ENCODE measurements at regions not wholly inside any gene's neighbourhood (a gene's known extent, or its start where the extent isn't known, plus 50 kb on each side); places are given as distances from the start of the nearest gene placed in this dataset.

DNA sequence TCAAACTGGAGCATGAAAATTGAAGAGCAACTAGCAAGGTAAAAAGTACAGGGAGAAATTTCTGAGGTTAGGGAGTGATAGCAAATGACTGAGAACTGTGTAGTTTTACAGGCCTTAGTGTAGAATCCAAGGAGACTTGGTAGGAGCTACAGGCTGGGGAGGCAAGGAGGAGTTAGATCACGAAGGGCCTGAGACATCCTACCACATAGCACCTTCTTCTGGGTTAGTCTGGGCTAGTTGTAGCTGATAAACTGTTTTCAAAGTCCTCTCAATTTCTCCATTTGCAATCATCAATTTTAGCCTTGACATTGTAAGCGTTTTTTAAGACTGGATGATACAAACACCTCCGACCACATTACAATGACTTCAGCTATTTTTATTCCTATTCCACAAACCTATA, 209.7 kb downstream of the TMEM200A start:
- TF ChIP-seq CTCF (IDR thresholded peaks at IDR 0.05; ENCODE audit: low read depth, low read length) (no peak), EZH2phosphoT487 (IDR thresholded peaks at IDR 0.05; ENCODE audit: low read depth) (no peak)
- Histone ChIP-seq H3K9ac (ENCODE audit: low read length) (no peak overlapping the region), H3K36me3 (replicated peaks; ENCODE audit: low read depth, low read length) (no peaks in the 10 kb centered on the region), H3K27ac (ENCODE audit: low read length) (no peak overlapping the region), H3K4me1 (ENCODE audit: low read length) (no peaks in the 10 kb centered on the region), H3K4me3 (ENCODE audit: low read length) (no peak overlapping the region), H2AFZ (ENCODE audit: low read depth, low read length) (no peak overlapping the region), H3K27me3 (ENCODE audit: low read depth, low read length) (no peaks in the 10 kb centered on the region), H3K79me2 (ENCODE audit: low read length) (no peaks in the 10 kb centered on the region), H4K20me1 (ENCODE audit: insufficient read depth, low read length) (no peaks in the 10 kb centered on the region), H3K4me2 (ENCODE audit: low read length) (no peak overlapping the region), H3K9me3 (ENCODE audit: insufficient read depth, low read length) (no peaks in the 10 kb centered on the region)

GRCh38 chr6:130575971-130576370, 210.2 kb downstream of the TMEM200A start:
- Histone ChIP-seq H3K4me2 (ENCODE audit: low read length) (no peak overlapping the region), H4K20me1 (ENCODE audit: insufficient read depth, low read length) (no peaks in the 10 kb centered on the region), H3K9ac (ENCODE audit: low read length) (no peak overlapping the region), H3K4me1 (ENCODE audit: low read length) (no peaks in the 10 kb centered on the region), H3K9me3 (ENCODE audit: insufficient read depth, low read length) (no peaks in the 10 kb centered on the region), H3K79me2 (ENCODE audit: low read length) (no peaks in the 10 kb centered on the region), H3K27me3 (ENCODE audit: low read depth, low read length) (no peaks in the 10 kb centered on the region), H2AFZ (ENCODE audit: low read depth, low read length) (no peak overlapping the region), H3K36me3 (replicated peaks; ENCODE audit: low read depth, low read length) (no peaks in the 10 kb centered on the region), H3K4me3 (ENCODE audit: low read length) (no peak overlapping the region), H3K27ac (ENCODE audit: low read length) (no peak overlapping the region)
- no peak for TF ChIP-seq CTCF (IDR thresholded peaks at IDR 0.05; ENCODE audit: low read depth, low read length)
- no peak for TF ChIP-seq EZH2phosphoT487 (IDR thresholded peaks at IDR 0.05; ENCODE audit: low read depth)

- H3K79me2 ChIP-seq (ENCODE audit: low read length) = no peaks in the 10 kb centered on the region
- H3K4me1 ChIP-seq (ENCODE audit: low read length) = no peaks in the 10 kb centered on the region
- H3K27ac ChIP-seq (ENCODE audit: low read length) = no peak overlapping the region
- TF ChIP-seq CTCF (IDR thresholded peaks at IDR 0.05; ENCODE audit: low read depth, low read length) (no peak), EZH2phosphoT487 (IDR thresholded peaks at IDR 0.05; ENCODE audit: low read depth) (no peak)
- no peak overlapping the region for H3K4me3 ChIP-seq (ENCODE audit: low read length)
- no peaks in the 10 kb centered on the region for H3K9me3 ChIP-seq (ENCODE audit: insufficient read depth, low read length)
- no peaks in the 10 kb centered on the region for H3K27me3 ChIP-seq (ENCODE audit: low read depth, low read length)
- H3K36me3 ChIP-seq (replicated peaks; ENCODE audit: low read depth, low read length) = no peaks in the 10 kb centered on the region
- no peak overlapping the region for H3K9ac ChIP-seq (ENCODE audit: low read length)
- no peak overlapping the region for H2AFZ ChIP-seq (ENCODE audit: low read depth, low read length)
- H3K4me2 ChIP-seq (ENCODE audit: low read length) = no peak overlapping the region
- H4K20me1 ChIP-seq (ENCODE audit: insufficient read depth, low read length) = no peaks in the 10 kb centered on the region
Measured at GRCh38 chr6:130577178-130577919, 211.5 kb downstream of the TMEM200A start.

DNA sequence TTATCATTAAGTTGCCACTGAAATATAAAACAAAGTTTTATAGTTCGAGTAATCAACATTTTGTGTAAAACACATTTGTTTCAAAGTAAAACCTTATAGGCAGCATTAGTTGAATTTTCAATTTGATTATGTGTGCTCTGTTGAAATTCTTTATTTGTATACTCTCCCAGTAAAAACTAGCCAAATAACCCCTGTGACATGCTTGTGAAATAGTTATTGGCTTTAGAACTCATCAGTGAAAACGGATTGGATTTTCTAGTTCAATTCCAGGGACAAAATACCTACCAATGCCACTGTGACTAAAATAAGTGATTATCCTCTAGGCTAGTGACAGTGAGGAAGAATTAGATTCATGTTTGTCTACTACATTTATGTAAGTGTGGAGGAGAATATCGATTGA, 212.9 kb downstream of the TMEM200A start:
- Histone ChIP-seq H3K27me3 (ENCODE audit: low read depth, low read length) (no peaks in the 10 kb centered on the region), H3K79me2 (ENCODE audit: low read length) (no peaks in the 10 kb centered on the region), H3K9ac (ENCODE audit: low read length) (no peak overlapping the region), H3K4me1 (ENCODE audit: low read length) (no peaks in the 10 kb centered on the region), H2AFZ (ENCODE audit: low read depth, low read length) (no peak overlapping the region), H3K4me2 (ENCODE audit: low read length) (no peak overlapping the region), H3K4me3 (ENCODE audit: low read length) (no peak overlapping the region), H3K36me3 (replicated peaks; ENCODE audit: low read depth, low read length) (no peaks in the 10 kb centered on the region), H3K9me3 (ENCODE audit: insufficient read depth, low read length) (no peaks in the 10 kb centered on the region), H3K27ac (ENCODE audit: low read length) (no peak overlapping the region), H4K20me1 (ENCODE audit: insufficient read depth, low read length) (no peaks in the 10 kb centered on the region)
- no peak for TF ChIP-seq CTCF (IDR thresholded peaks at IDR 0.05; ENCODE audit: low read depth, low read length)
- TF ChIP-seq EZH2phosphoT487 (IDR thresholded peaks at IDR 0.05; ENCODE audit: low read depth) = no peak

All from OCI-LY3 (cell line).